ENCODE measurements at regions not wholly inside any gene's neighbourhood (a gene's known extent, or its start where the extent isn't known, plus 50 kb on each side); places are given as distances from the start of the nearest gene placed in this dataset.

DNA sequence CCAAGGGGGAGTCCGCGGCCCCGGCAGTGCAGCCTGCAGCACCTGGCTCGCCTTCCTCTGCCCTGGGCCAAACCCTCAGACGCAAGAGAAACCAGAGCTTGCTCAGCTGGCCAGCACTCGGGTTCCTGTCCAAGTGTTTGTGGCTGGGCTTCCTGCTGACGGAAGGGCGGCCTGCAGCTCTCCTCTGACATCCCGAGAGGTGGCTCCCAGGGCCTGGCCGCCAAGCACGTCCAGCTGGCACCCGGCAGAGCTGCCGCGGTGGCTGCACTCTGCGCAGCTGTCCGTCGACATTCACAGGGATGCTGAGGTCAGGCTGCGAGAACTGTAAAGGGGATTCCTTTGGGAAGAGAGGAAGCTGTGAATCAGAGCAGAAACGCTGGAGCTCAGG is 85.6 kb downstream of the CPN2 start:
- DNase-seq = peak in 1 of 2 experiments; percentile 14
- H3K4me3 ChIP-seq (ENCODE audit: low read depth, low read length) = no peak overlapping the region
- POLR2A ChIA-PET = no interaction called here
- H3K36me3 Mint-ChIP-seq (ENCODE audit: insufficient read depth, unreplicated experiment) = no peaks in the 10 kb centered on the region
- CTCF ChIA-PET = no interaction called here
- H3K4me3 Mint-ChIP-seq (ENCODE audit: unreplicated experiment) = no peak overlapping the region
- peaks cover 2% of the 10 kb centered on the region for H3K4me1 ChIP-seq
- no TSS peak for BruUV-seq (replicated peaks)
- H3K36me3 ChIP-seq (ENCODE audit: control insufficient read depth, insufficient read depth, low read length) = no peaks in the 10 kb centered on the region
- no peaks in the 10 kb centered on the region for H3K27me3 Mint-ChIP-seq (ENCODE audit: insufficient read depth, unreplicated experiment)
- no peaks in the 10 kb centered on the region for H3K9me3 ChIP-seq
- H3K9me3 Mint-ChIP-seq (ENCODE audit: unreplicated experiment) = no peaks in the 10 kb centered on the region
- intact Hi-C loops (cut with micrococcal nuclease; ENCODE audit: unreplicated experiment) = no loop called here
- H3K27ac Mint-ChIP-seq (ENCODE audit: unreplicated experiment) = no peak overlapping the region
- H3K4me1 Mint-ChIP-seq (ENCODE audit: low read depth, unreplicated experiment) = no peaks in the 10 kb centered on the region
- TF ChIP-seq, protein P1, sequence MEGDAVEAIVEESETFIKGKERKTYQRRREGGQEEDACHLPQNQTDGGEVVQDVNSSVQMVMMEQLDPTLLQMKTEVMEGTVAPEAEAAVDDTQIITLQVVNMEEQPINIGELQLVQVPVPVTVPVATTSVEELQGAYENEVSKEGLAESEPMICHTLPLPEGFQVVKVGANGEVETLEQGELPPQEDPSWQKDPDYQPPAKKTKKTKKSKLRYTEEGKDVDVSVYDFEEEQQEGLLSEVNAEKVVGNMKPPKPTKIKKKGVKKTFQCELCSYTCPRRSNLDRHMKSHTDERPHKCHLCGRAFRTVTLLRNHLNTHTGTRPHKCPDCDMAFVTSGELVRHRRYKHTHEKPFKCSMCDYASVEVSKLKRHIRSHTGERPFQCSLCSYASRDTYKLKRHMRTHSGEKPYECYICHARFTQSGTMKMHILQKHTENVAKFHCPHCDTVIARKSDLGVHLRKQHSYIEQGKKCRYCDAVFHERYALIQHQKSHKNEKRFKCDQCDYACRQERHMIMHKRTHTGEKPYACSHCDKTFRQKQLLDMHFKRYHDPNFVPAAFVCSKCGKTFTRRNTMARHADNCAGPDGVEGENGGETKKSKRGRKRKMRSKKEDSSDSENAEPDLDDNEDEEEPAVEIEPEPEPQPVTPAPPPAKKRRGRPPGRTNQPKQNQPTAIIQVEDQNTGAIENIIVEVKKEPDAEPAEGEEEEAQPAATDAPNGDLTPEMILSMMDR (IDR thresholded peaks at IDR 0.05; ENCODE audit: insufficient read depth in 1 of 2, low read depth in 1 of 2, low read length in 1 of 2, severe bottlenecking in 1 of 2, unreplicated experiment in 1 of 2) = no peak
- no peaks in the 10 kb centered on the region for H3K27me3 ChIP-seq (replicated peaks; ENCODE audit: control insufficient read depth, insufficient read depth, low read length)

- no peaks in the 10 kb centered on the region for H3K36me3 Mint-ChIP-seq (ENCODE audit: insufficient read depth, unreplicated experiment)
- TF ChIP-seq, protein P1 (IDR thresholded peaks at IDR 0.05; ENCODE audit: insufficient read depth in 1 of 2, low read depth in 1 of 2, low read length in 1 of 2, severe bottlenecking in 1 of 2, unreplicated experiment in 1 of 2) = no peak
- H3K9me3 Mint-ChIP-seq (ENCODE audit: unreplicated experiment) = no peaks in the 10 kb centered on the region
- ChIA-PET CTCF (no interaction called here), POLR2A (no interaction called here)
- H3K27ac Mint-ChIP-seq (ENCODE audit: unreplicated experiment) = no peak overlapping the region
- Histone ChIP-seq H3K36me3 (ENCODE audit: control insufficient read depth, insufficient read depth, low read length) (no peaks in the 10 kb centered on the region), H3K4me3 (ENCODE audit: low read depth, low read length) (no peak overlapping the region), H3K27me3 (replicated peaks; ENCODE audit: control insufficient read depth, insufficient read depth, low read length) (no peaks in the 10 kb centered on the region), H3K4me1 (peaks cover 10% of the 10 kb centered on the region), H3K9me3 (no peaks in the 10 kb centered on the region)
- no peaks in the 10 kb centered on the region for H3K27me3 Mint-ChIP-seq (ENCODE audit: insufficient read depth, unreplicated experiment)
- intact Hi-C loops (cut with micrococcal nuclease; ENCODE audit: unreplicated experiment) = no loop called here
- no TSS peak for BruUV-seq (replicated peaks)
- DNase-seq = peak in 1 of 2 experiments; percentile 13
- H3K4me1 Mint-ChIP-seq (ENCODE audit: low read depth, unreplicated experiment) = no peaks in the 10 kb centered on the region
- H3K4me3 Mint-ChIP-seq (ENCODE audit: unreplicated experiment) = no peak overlapping the region
Observed at GRCh38 chr3:194265996-194266964, 84.8 kb downstream of the CPN2 start.

DNA sequence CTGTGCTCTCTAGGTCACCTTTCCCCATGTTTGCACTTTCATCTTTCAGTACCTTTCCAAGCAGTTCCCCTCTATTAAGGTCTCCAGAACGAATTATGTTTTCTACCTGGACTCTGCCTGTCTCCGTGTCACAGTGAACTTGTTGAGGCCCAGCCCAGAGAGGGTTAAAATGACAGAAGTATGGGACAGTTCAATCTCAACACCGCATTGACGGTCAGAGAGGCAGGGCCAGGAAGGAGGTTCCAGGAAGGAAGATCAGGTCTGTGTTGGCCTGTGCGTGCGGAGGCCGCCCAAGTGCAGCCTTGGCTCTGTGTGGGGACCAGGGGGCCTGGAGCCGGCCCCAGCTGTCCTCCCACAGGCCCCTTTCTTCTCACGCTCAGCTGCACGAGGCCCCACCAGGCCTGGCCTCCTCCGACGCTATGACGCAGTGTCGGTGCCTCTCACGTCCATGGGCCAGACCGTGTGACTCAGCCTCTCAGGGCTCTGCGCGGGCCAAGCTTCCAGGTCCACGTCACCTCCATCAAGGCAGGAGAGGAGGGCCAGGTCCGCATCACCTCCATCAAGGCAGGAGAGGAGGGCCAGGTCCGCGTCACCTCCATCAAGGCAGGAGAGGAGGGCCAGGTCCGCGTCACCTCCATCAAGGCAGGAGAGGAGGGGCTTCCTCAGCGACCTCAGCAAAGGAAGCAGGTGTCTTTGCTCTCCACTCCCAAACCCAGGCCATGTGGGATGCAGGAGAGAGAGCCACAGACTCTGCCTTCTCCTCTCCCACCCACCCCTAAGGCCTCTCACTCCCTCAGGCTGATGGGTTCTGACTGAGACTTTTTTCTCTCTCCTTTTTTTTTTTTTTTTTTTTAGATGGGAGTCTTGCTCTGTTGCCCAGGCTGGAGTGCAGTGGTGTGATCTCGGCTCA is 83.1 kb downstream of the CPN2 start:
- peaks cover 11% of the 10 kb centered on the region for H3K4me1 ChIP-seq
- Mint-ChIP-seq H3K36me3 (ENCODE audit: insufficient read depth, unreplicated experiment) (no peaks in the 10 kb centered on the region), H3K4me1 (ENCODE audit: low read depth, unreplicated experiment) (no peaks in the 10 kb centered on the region), H3K9me3 (ENCODE audit: unreplicated experiment) (no peaks in the 10 kb centered on the region), H3K27ac (ENCODE audit: unreplicated experiment) (no peak overlapping the region), H3K27me3 (ENCODE audit: insufficient read depth, unreplicated experiment) (no peaks in the 10 kb centered on the region), H3K4me3 (ENCODE audit: unreplicated experiment) (no peak overlapping the region)
- H3K4me3 ChIP-seq (ENCODE audit: low read depth, low read length) = no peak overlapping the region
- H3K27me3 ChIP-seq (replicated peaks; ENCODE audit: control insufficient read depth, insufficient read depth, low read length) = no peaks in the 10 kb centered on the region
- H3K9me3 ChIP-seq = no peaks in the 10 kb centered on the region
- ChIA-PET CTCF (interaction anchor here (0.7 kb wide), 1 partner anchor 256 kb away, joined by 9 read pairs; no protein-coding TSS in a partner anchor), POLR2A (no interaction called here)
- no peaks in the 10 kb centered on the region for H3K36me3 ChIP-seq (ENCODE audit: control insufficient read depth, insufficient read depth, low read length)
- intact Hi-C loops (cut with micrococcal nuclease; ENCODE audit: unreplicated experiment) = no loop called here
- no TSS peak for BruUV-seq (replicated peaks)
- DNase-seq = peak in 1 of 2 experiments; percentile 30
- TF ChIP-seq, protein P1 (IDR thresholded peaks at IDR 0.05; ENCODE audit: insufficient read depth in 1 of 2, low read depth in 1 of 2, low read length in 1 of 2, severe bottlenecking in 1 of 2, unreplicated experiment in 1 of 2) = no peak

Measured in Caco-2 (cell line).